Neutrophil (primary cell): ENCODE measurements at regions not wholly inside any gene's neighbourhood (a gene's known extent, or its start where the extent isn't known, plus 50 kb on each side); places are given as distances from the start of the nearest gene placed in this dataset.
A peak's percentile ranks its signal among the peaks of the same experiment; 100 is the strongest.

ENCODE experiments used
- H3K27ac ChIP-seq: fragments of 200-600 bp; sonication (generic); 2 replicates; pipeline ENCODE4 v1.5.1; 2016; ENCODE audit warnings: mild to moderate bottlenecking, moderate library complexity
- H3K27me3 ChIP-seq: fragments of 200-600 bp; sonication (generic); 2 replicates; pipeline ENCODE4 v1.6.0; 2016; ENCODE audit warnings: mild to moderate bottlenecking
- H3K36me3 ChIP-seq: fragments of 200-600 bp; sonication (generic); 2 replicates; pipeline ENCODE4 v1.5.1; 2017
- H3K4me1 ChIP-seq, 2 experiments: fragments of 200-600 bp in 1 of 2; sonication (generic) in 1 of 2; 1 replicate in 1 of 2; 2 replicates in 1 of 2; pipeline versions ENCODE4 v1.5.1 to v1.6.1; 2013 to 2016; ENCODE audit warnings: low read depth in 1 of 2, low read length in 1 of 2, mild to moderate bottlenecking in 1 of 2, moderate library complexity in 1 of 2; ENCODE audit not compliant: control insufficient read depth in 1 of 2, insufficient read depth in 1 of 2
- H3K4me3 ChIP-seq, 2 experiments: fragments of 200-600 bp in 1 of 2; sonication (generic) in 1 of 2; 1 replicate in 1 of 2; 2 replicates in 1 of 2; pipeline ENCODE4 v1.5.1; 2013 to 2016; ENCODE audit warnings: low read depth in 1 of 2, low read length in 1 of 2, mild to moderate bottlenecking in 1 of 2, moderate library complexity in 1 of 2
- H3K9me3 ChIP-seq: fragments of 200-600 bp; sonication (generic); 2 replicates; pipeline ENCODE4 v1.5.1; 2016
- TF ChIP-seq, protein P1 (sequence below): fragments of 200-600 bp; sonication (generic); IDR thresholded peaks from 2 replicates; pipeline ENCODE4 v1.5.1; 2016; ENCODE audit warnings: antibody characterized with exemption

DNA sequence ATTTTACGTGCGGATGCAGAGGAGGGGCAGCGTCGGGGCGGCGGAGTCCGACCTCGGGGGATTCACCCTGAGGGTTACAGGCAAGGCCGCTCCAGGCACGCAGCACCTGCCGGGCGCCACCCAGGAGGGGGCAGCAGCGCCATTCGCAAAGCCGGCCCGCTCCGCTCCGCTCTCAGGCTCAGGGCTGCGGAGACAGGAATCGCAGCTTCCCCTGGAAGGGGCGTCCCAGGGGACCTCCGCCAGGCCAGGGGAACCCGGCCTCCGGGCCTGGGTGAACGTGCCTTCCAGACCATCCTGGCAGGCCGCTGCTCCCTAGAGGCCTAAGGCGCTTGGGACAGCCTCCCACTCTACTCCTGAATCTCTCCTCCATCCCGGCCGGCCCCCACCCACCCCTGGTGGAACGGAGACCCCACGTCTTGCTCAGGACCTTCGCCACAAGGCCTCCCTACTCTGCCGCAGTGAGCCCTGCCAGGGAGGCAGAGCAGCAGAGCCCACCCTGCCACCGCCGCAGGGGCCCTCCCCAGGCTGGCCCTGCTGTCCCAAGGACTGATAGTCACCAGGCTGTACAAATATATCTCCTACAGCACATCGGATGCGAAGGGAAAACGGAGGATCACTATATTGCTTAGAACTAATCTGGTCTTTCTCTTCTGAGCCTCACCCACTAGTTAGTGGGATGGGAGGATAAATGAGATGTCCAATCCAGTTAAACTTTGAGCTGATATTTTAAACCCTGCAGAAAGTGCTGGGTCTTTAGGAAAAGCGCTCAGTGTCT lies 115.0 kb downstream of the SMIM20 start:
- Histone ChIP-seq H3K27me3 (peaks cover 50% of the 10 kb centered on the region), H3K27ac (no peak overlapping the region), H3K9me3 (no peaks in the 10 kb centered on the region), H3K4me1 (peaks cover 2 to 6% of the 10 kb centered on the region in 2 experiments), H3K4me3 (peak overlapping the region in 1 of 2 experiments; percentile 25), H3K36me3 (no peaks in the 10 kb centered on the region)
- TF ChIP-seq, protein P1, sequence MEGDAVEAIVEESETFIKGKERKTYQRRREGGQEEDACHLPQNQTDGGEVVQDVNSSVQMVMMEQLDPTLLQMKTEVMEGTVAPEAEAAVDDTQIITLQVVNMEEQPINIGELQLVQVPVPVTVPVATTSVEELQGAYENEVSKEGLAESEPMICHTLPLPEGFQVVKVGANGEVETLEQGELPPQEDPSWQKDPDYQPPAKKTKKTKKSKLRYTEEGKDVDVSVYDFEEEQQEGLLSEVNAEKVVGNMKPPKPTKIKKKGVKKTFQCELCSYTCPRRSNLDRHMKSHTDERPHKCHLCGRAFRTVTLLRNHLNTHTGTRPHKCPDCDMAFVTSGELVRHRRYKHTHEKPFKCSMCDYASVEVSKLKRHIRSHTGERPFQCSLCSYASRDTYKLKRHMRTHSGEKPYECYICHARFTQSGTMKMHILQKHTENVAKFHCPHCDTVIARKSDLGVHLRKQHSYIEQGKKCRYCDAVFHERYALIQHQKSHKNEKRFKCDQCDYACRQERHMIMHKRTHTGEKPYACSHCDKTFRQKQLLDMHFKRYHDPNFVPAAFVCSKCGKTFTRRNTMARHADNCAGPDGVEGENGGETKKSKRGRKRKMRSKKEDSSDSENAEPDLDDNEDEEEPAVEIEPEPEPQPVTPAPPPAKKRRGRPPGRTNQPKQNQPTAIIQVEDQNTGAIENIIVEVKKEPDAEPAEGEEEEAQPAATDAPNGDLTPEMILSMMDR, result peak; percentile 68

DNA sequence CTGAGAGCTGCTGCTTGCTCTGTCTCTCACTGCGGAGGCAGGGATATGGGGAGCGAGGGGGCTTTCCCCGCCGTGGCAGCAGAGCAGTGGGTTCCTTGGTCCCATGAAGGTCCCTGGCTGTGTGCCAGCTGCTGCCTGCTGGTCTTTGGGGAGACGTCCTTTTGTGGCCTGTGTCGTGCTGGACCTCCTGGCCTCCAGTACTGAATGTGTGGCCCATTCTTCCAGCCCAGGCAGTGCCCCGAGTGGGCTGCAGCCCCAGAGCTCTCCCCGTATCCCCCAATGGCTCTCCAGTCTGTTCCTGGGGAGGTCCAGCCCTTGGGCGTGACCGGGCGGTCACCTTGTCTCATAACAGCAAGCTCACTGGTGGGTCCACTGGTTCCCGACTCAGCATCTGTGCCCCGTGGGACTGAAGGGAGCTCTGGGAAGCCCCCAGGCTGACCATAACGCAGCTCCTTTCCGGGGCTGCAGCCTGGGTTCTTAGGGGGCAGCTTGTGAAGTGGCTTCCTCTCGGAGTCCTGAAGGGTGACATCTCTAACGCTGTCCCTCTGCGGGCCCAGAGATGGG lies 115.6 kb downstream of the SMIM20 start:
- TF ChIP-seq, protein P1, result no peak
- no peaks in the 10 kb centered on the region for H3K36me3 ChIP-seq
- H3K4me1 ChIP-seq, result peaks cover 2 to 6% of the 10 kb centered on the region in 2 experiments
- H3K4me3 ChIP-seq, result no peak overlapping the region
- H3K9me3 ChIP-seq, result no peaks in the 10 kb centered on the region
- H3K27me3 ChIP-seq, result peaks cover 50% of the 10 kb centered on the region
- no peak overlapping the region for H3K27ac ChIP-seq

DNA sequence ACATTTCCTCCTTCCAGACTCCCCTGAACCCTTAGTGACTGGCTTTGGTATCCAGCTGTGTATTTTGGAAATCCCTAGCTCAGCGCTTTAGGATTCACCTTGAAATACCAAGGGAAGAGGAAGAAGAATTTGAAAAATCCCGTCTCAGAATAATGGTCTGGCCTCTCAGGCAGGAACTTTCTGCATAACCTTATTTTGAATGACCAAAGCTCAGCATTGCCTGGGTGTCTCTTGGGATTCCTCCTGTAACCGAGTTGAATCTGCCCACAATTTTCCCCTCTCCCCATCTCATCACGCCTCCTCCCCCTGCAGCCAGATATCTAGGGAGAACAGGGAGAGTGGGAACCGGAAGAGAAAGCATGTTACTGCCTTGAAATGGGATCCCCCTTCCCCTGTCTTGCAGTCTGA lies 116.2 kb downstream of the SMIM20 start:
- TF ChIP-seq, protein P1, result no peak
- Histone ChIP-seq H3K9me3 (no peaks in the 10 kb centered on the region), H3K36me3 (no peaks in the 10 kb centered on the region), H3K4me1 (peaks cover 2 to 6% of the 10 kb centered on the region in 2 experiments), H3K4me3 (no peak overlapping the region), H3K27ac (no peak overlapping the region), H3K27me3 (peaks cover 51% of the 10 kb centered on the region)

DNA sequence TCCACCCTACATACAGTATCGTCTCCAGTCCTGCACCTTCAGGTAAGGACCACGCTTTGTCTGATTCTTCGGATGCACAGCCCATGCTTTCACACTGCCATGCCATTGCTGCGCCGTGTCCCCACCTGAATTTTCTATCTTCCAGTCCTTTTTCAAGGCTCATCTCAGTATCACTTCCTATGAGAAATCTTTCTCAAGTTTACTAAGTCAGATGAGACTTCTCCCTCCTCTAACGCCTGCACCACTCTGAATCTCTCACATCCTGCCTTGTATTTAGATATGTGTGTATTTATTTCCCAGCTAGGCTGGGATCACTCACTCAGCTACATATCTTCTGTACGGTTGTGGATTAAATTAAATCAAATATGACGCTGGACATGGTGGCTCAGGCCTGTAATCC lies 116.8 kb downstream of the SMIM20 start:
- Histone ChIP-seq H3K9me3 (no peaks in the 10 kb centered on the region), H3K4me1 (peaks cover 2 to 6% of the 10 kb centered on the region in 2 experiments), H3K36me3 (no peaks in the 10 kb centered on the region), H3K27ac (no peak overlapping the region), H3K4me3 (no peak overlapping the region), H3K27me3 (peaks cover 51% of the 10 kb centered on the region)
- TF ChIP-seq, protein P1, result no peak

DNA sequence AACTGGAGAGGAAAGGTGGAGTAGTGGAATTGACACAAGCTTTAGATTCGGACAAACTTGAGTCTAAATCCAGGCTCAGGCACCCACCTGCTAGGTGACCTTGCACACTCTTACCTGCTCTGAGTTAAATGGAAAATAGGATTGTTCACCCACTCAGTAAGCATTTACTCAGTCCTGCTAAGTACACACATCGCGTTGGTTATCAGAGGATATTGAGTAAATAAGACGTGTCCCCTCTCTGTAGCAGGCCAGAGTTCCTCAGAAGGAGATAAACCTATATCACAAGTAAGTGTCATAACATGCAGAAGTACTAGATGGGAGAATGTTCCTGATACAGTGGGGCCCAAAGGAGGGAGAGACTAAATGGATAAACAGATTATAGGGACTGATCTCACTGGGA lies 117.7 kb downstream of the SMIM20 start:
- H3K27ac ChIP-seq, result no peak overlapping the region
- no peaks in the 10 kb centered on the region for H3K36me3 ChIP-seq
- peaks cover 2 to 6% of the 10 kb centered on the region in 2 experiments for H3K4me1 ChIP-seq
- TF ChIP-seq, protein P1, result no peak
- H3K27me3 ChIP-seq, result peaks cover 55% of the 10 kb centered on the region
- no peak overlapping the region for H3K4me3 ChIP-seq
- no peaks in the 10 kb centered on the region for H3K9me3 ChIP-seq
